ENCODE measurements at regions not wholly inside any gene's neighbourhood (a gene's known extent, or its start where the extent isn't known, plus 50 kb on each side); places are given as distances from the start of the nearest gene placed in this dataset.

DNA sequence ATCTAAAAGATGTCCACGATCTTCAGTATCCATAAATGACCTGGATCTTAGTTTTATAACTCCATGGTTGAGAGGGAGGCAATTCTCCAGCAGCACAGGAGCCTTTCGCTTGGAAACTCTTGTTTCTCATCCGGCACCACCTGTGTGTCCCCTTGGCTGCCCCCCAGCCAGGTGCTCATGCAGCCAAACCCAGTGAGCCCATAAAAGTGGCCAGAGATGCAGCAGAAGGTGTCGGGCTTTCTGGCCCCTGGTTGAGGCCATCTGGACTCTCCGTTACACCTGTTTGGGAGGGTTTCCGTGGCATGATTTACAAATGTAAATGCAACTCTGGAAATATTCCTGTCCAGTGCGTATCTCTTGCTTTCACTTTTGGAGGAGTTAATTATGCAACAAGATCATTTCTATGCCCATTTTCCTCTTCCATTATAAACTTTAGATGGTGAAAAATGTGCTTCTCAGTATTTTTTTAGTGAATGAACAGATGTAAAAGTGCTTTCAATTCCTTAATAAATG is 291.1 kb downstream of the DIO2 start:
- Histone ChIP-seq H3K27ac (ENCODE audit: low read length, poor library complexity, severe bottlenecking) (no peak overlapping the region), H2BK12ac (ENCODE audit: low read length in 2 of 2) (no peak overlapping the region)
- 75% methylated on average over 6 of the region's 7 CpGs for WGBS

More for the DNA sequence above, 291.1 kb downstream of the DIO2 start:
- Histone ChIP-seq H4K91ac (ENCODE audit: low read length) (no peak overlapping the region), H3K79me1 (replicated peaks; ENCODE audit: low read length, poor library complexity, severe bottlenecking) (no peaks in the 10 kb centered on the region), H3K4me3 (ENCODE audit: insufficient read depth in 1 of 2, low read depth in 1 of 2, low read length in 2 of 2) (no peak overlapping the region), H3K23ac (ENCODE audit: low read length in 2 of 2) (no peak overlapping the region), H3K18ac (ENCODE audit: low read depth in 1 of 2, low read length in 2 of 2) (no peak overlapping the region), H2BK120ac (ENCODE audit: low read depth, low read length) (no peak overlapping the region), H4K8ac (ENCODE audit: low read length) (no peak overlapping the region), H2BK5ac (ENCODE audit: low read depth, low read length, poor library complexity, severe bottlenecking) (no peak overlapping the region), H3K4ac (ENCODE audit: low read depth in 1 of 2, low read length in 2 of 2) (no peak overlapping the region), H3K27me3 (ENCODE audit: control insufficient read depth in 1 of 2, insufficient read depth in 1 of 2, low read length in 2 of 2) (no peaks in the 10 kb centered on the region), H2AK5ac (ENCODE audit: low read length, severe bottlenecking) (no peak overlapping the region), H3K4me2 (ENCODE audit: low read length, poor library complexity, severe bottlenecking) (no peak overlapping the region), H2AFZ (ENCODE audit: low read depth, low read length) (no peak overlapping the region), H3K4me1 (ENCODE audit: control insufficient read depth, insufficient read depth, low read depth, low read length) (no peaks in the 10 kb centered on the region), H3K36me3 (ENCODE audit: control insufficient read depth in 1 of 2, insufficient read depth in 2 of 2, low read depth in 1 of 2, low read length in 2 of 2) (no peaks in the 10 kb centered on the region), H3K9ac (ENCODE audit: low read length) (no peak overlapping the region), H3K14ac (ENCODE audit: low read length in 2 of 2) (no peak overlapping the region), H2BK15ac (ENCODE audit: low read depth, poor library complexity, severe bottlenecking) (no peak overlapping the region), H3K9me3 (ENCODE audit: control insufficient read depth, low read length) (peaks cover 12% of the 10 kb centered on the region)
- DNase-seq, result no peak
